ENCODE measurements at regions not wholly inside any gene's neighbourhood (a gene's known extent, or its start where the extent isn't known, plus 50 kb on each side); places are given as distances from the start of the nearest gene placed in this dataset. TPM values are rescaled to one million over a fixed set of nuclear protein-coding genes. Genes with fewer than 3 reads are reported as not detected.

- peaks cover 2% of the 10 kb centered on the region for H3K27me3 Mint-ChIP-seq
- no peaks in the 10 kb centered on the region for H3K4me1 Mint-ChIP-seq
- H3K27ac Mint-ChIP-seq = no peak overlapping the region
- peaks cover 7% of the 10 kb centered on the region for H3K9me3 Mint-ChIP-seq
- POLR2A ChIA-PET = no interaction called here
- H3K36me3 Mint-ChIP-seq = no peaks in the 10 kb centered on the region
- DNase-seq (no peak), ATAC-seq (ENCODE audit: low read depth) (no peak)
- no peak overlapping the region for H3K4me3 Mint-ChIP-seq
Measured at GRCh38 chr2:65485839-65486238, 53.4 kb upstream of the SPRED2 start.

- no peak overlapping the region for H3K4me3 Mint-ChIP-seq
- no peaks in the 10 kb centered on the region for H3K4me1 Mint-ChIP-seq
- POLR2A ChIA-PET = no interaction called here
- no peak overlapping the region for H3K27ac Mint-ChIP-seq
- no peaks in the 10 kb centered on the region for H3K27me3 Mint-ChIP-seq
- DNase-seq (no peak), ATAC-seq (ENCODE audit: low read depth) (no peak)
- H3K9me3 Mint-ChIP-seq = peaks cover 5% of the 10 kb centered on the region
- H3K36me3 Mint-ChIP-seq = no peaks in the 10 kb centered on the region
Measured at GRCh38 chr2:65483763-65484162, 51.4 kb upstream of the SPRED2 start.

GRCh38 chr2:65482971-65483370, 50.6 kb upstream of the SPRED2 start:
- H3K4me3 Mint-ChIP-seq = no peak overlapping the region
- H3K27ac Mint-ChIP-seq = no peak overlapping the region
- DNase-seq (no peak), ATAC-seq (ENCODE audit: low read depth) (no peak)
- H3K9me3 Mint-ChIP-seq = peaks cover 5% of the 10 kb centered on the region
- POLR2A ChIA-PET = no interaction called here
- H3K27me3 Mint-ChIP-seq = no peaks in the 10 kb centered on the region
- no peaks in the 10 kb centered on the region for H3K36me3 Mint-ChIP-seq
- H3K4me1 Mint-ChIP-seq = no peaks in the 10 kb centered on the region

Small RNA genes in the stretch of these regions (microRNA-seq; reads per million reads assigned to microRNA genes)
- gene MIR4778 = not detected

Data from activated naive CD8-positive, alpha-beta T cell treated with anti-CD3 and anti-CD28 coated beads, Interleukin-2, amount 10 ng/mL, durations not matched to agents 7 days and 5 days (primary cell).